Thymus (tissue), 11 donors: ENCODE measurements at regions not wholly inside any gene's neighbourhood (a gene's known extent, or its start where the extent isn't known, plus 50 kb on each side); places are given as distances from the start of the nearest gene placed in this dataset.
A peak's percentile ranks its signal among the peaks of the same experiment; 100 is the strongest.

Experiments
- DNase-seq, 9 donors: peaks; one replicate each; pipeline ENCODE4 v3.0.0-alpha.2; 2013; ENCODE audit warnings: low spot score in 9 of 9, low read depth in 6 of 9, missing footprints in 1 of 9
- H3K27ac ChIP-seq, 2 donors: one replicate each; pipeline ENCODE4 v1.5.1; 2013; ENCODE audit warnings: control low read depth in 1 of 2, low read depth in 1 of 2, low read length in 1 of 2, mild to moderate bottlenecking in 1 of 2, moderate library complexity in 1 of 2
- H3K27me3 ChIP-seq, 2 donors: one replicate each; pipeline ENCODE4 v1.5.1; 2013; ENCODE audit warnings: low read length in 1 of 2; ENCODE audit not compliant: control insufficient read depth in 2 of 2, insufficient read depth in 1 of 2
- H3K36me3 ChIP-seq, 2 donors: one replicate each; pipeline ENCODE4 v1.5.1; 2013; ENCODE audit warnings: low read length in 1 of 2, mild to moderate bottlenecking in 1 of 2, moderate library complexity in 1 of 2; ENCODE audit not compliant: control insufficient read depth in 2 of 2, insufficient read depth in 2 of 2
- H3K4me1 ChIP-seq, 2 donors: one replicate each; pipeline ENCODE4 v1.5.1; 2013; ENCODE audit warnings: low read length in 2 of 2; ENCODE audit not compliant: control insufficient read depth in 2 of 2, insufficient read depth in 2 of 2
- H3K4me3 ChIP-seq, 2 donors: one replicate each; pipeline ENCODE4 v1.5.1; 2013; ENCODE audit warnings: low read length in 2 of 2, control low read depth in 1 of 2, mild to moderate bottlenecking in 1 of 2
- H3K9me3 ChIP-seq, 2 donors: one replicate each; pipeline ENCODE4 v1.5.1; 2013; ENCODE audit warnings: low read length in 1 of 2, mild to moderate bottlenecking in 1 of 2; ENCODE audit not compliant: control insufficient read depth in 2 of 2, insufficient read depth in 1 of 2
- WGBS: extraction: QIAGEN DNeasy Blood & Tissue Kit; methylation state at CpG from one replicate; pipeline ENCODE4 v1.1.7; 2013; 5-methylcytosine and 5-hydroxymethylcytosine counted together
- donor health status: healthy.

- 94% methylated on average over 13 of the region's 13 CpGs for WGBS
Measured at GRCh38 chr6:169865346-169866139, 114.1 kb downstream of the ERMARD start.

GRCh38 chr6:169864148-169865020, 113.0 kb downstream of the ERMARD start:
- Histone ChIP-seq H3K27ac (no peak overlapping the region), H3K9me3 (peaks cover 0 to 10% of the 10 kb centered on the region in 2 donors), H3K27me3 (no peaks in the 10 kb centered on the region), H3K36me3 (no peaks in the 10 kb centered on the region), H3K4me1 (peaks cover 0 to 43% of the 10 kb centered on the region in 2 donors), H3K4me3 (no peak overlapping the region)
- 73% methylated on average over 23 of the region's 23 CpGs for WGBS
- peak in 1 of 9 donors; percentile 20 for DNase-seq

More at GRCh38 chr6:169865346-169866139, 114.1 kb downstream of the ERMARD start:
- Histone ChIP-seq H3K36me3 (no peaks in the 10 kb centered on the region), H3K4me3 (no peak overlapping the region), H3K9me3 (peaks cover 0 to 10% of the 10 kb centered on the region in 2 donors), H3K4me1 (peaks cover 0 to 34% of the 10 kb centered on the region in 2 donors), H3K27me3 (no peaks in the 10 kb centered on the region), H3K27ac (no peak overlapping the region)
- DNase-seq: no peak

DNA sequence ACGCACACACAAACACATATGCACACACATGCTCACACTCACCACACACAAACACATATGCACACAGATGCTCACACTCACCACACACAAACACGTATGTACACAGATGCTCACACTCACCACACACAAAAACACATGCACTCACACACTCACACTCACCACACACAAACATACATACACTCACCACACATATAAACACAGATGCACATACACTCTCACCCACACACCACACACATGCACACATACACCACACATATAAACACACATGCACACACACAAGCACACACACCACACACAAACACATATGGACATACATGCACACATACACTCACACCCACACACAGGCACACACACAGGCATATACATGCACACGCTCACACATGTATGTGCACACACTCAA, 112.3 kb downstream of the ERMARD start:
- Histone ChIP-seq H3K27me3 (no peaks in the 10 kb centered on the region), H3K36me3 (no peaks in the 10 kb centered on the region), H3K4me1 (peaks cover 0 to 43% of the 10 kb centered on the region in 2 donors), H3K9me3 (peaks cover 0 to 10% of the 10 kb centered on the region in 2 donors), H3K4me3 (no peak overlapping the region), H3K27ac (no peak overlapping the region)
- WGBS: 98% methylated on average over 3 of the region's 3 CpGs
- DNase-seq: no peak

- Histone ChIP-seq H3K9me3 (peaks cover 0 to 16% of the 10 kb centered on the region in 2 donors), H3K27ac (no peak overlapping the region), H3K27me3 (no peaks in the 10 kb centered on the region), H3K4me1 (peaks cover 0 to 36% of the 10 kb centered on the region in 2 donors), H3K4me3 (no peak overlapping the region), H3K36me3 (no peaks in the 10 kb centered on the region)
- WGBS: 94% methylated on average over 20 of the region's 20 CpGs
- peak in 1 of 9 donors; percentile 12 for DNase-seq
Measured at GRCh38 chr6:169862892-169863525, 111.6 kb downstream of the ERMARD start.

DNA sequence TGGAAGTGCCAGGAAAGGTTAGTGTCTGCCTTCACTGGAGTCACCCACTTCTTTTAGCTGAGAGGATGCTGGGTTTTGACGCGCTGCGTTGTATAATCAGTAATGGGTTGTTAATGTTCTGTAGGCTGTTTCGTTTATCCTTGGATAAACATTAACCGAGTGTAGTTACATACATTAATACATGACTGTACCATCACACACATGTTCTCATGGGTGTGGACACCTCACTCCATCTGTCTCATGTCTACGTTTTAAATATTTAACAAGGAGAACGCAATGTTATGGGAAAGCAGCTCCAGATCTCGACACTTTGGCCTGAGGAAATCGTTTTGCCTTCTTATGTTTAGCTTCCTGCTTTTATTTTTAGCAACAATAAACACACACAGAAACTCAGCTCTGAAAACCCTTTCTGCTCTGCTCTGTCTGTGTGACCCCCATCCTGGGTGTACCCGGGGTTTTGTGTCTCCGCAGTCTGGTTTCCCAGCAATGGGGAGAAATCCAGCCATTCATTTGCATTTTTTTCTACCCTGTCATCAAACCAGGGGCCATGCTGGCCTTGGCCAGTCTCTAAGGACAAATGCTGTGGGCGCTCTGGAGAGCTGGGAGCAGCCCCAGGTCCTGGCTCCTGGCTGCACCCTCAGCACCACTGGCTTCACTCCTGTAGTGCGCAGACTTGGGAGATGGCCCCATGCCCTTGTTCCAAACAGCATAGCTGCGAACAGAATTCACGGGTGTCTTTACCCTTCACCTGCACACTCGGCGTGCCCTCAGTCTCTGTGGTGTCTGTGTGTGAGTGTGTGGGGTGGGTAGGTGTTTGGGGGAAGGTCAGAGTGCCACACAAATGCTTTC, 110.8 kb downstream of the ERMARD start:
- H3K9me3 ChIP-seq: peaks cover 1 to 24% of the 10 kb centered on the region in 2 donors
- no peak overlapping the region for H3K27ac ChIP-seq
- no peak for DNase-seq
- H3K36me3 ChIP-seq: no peaks in the 10 kb centered on the region
- peaks cover 0 to 29% of the 10 kb centered on the region in 2 donors for H3K4me1 ChIP-seq
- WGBS: 83% methylated on average over 17 of the region's 17 CpGs
- no peak overlapping the region for H3K4me3 ChIP-seq
- H3K27me3 ChIP-seq: no peaks in the 10 kb centered on the region

- H3K36me3 ChIP-seq: no peaks in the 10 kb centered on the region
- no peak overlapping the region for H3K27ac ChIP-seq
- peaks cover 1 to 31% of the 10 kb centered on the region in 2 donors for H3K9me3 ChIP-seq
- no peaks in the 10 kb centered on the region for H3K27me3 ChIP-seq
- DNase-seq: no peak
- WGBS: 95% methylated on average over 17 of the region's 17 CpGs
- H3K4me3 ChIP-seq: no peak overlapping the region
- peaks cover 0 to 29% of the 10 kb centered on the region in 2 donors for H3K4me1 ChIP-seq
Measured at GRCh38 chr6:169861431-169862042, 110.1 kb downstream of the ERMARD start.

GRCh38 chr6:169859978-169860703, 108.7 kb downstream of the ERMARD start:
- peak in 2 of 9 donors; percentile 15 to 25 for DNase-seq
- H3K36me3 ChIP-seq: no peaks in the 10 kb centered on the region
- 78% methylated on average over 18 of the region's 18 CpGs for WGBS
- peaks cover 1 to 35% of the 10 kb centered on the region in 2 donors for H3K9me3 ChIP-seq
- no peaks in the 10 kb centered on the region for H3K27me3 ChIP-seq
- no peak overlapping the region for H3K4me3 ChIP-seq
- peaks cover 0 to 29% of the 10 kb centered on the region in 2 donors for H3K4me1 ChIP-seq
- peak overlapping the region in 1 of 2 donors; percentile 2 for H3K27ac ChIP-seq
